Left hindlimb (tissue), 1 donor: ENCODE measurements at regions not wholly inside any gene's neighbourhood (a gene's known extent, or its start where the extent isn't known, plus 50 kb on each side); places are given as distances from the start of the nearest gene placed in this dataset.
"Not testable (repeated sequence)": the region's sequence is repeated elsewhere in the genome, so short reads cannot be mapped to it uniquely, and the experiment has no call there.

Experiments
- DNase-seq: peaks from one replicate; pipeline ENCODE4 v3.0.0-alpha.2; 2018

DNA sequence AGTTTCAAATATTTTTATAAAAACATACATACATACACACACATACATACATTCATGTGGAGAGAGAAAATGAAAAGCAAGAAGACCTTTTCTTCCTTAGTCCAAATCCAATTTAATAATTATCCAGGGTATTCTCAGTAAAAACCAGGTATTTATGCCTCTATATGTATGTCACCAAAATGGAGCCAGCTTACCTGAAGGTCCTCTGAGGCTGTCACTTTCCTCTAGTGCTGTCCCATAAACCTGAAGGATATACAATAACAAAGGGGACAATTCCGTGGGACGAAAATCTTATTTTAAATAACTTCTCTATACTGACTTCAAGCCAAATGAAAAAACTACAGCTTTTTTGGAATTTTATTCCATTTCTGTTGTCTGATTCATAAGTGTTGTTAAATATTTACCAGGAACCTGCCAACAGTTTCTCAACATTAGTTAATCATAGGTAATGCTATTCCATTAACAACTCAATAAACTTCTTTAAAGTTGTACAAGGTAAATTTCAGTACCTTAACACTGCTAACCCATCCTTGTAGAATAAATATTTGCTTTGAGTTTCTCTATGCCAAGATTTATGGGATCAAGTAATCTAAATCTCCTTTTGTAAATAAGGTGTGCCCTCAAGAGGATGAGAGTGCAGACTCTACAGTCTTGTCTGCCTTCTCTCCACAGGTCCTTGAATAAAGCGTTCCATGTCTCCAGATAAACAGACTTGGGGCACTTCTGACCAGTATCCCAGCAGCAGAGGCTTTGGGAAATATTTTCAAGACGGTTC is 260.3 kb downstream of the AHR start:
- no peak for DNase-seq

DNA sequence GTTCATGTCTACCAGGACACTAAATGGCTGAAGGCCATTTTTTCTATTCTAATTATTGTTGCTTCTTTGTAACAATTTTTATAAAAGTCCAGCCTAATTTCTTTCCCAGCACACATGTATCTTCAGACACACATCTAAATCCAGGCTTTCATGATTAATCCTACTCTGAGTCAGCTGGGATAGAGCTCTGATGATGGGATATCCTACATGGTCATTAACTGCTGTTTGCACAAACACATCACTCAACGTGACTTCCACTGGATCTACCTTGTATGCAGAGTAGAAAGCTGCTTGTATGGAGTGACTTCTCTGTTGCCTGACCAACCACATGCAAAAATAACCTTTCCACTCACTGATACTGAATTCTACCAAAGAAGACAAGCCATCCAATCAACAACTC is 260.9 kb downstream of the AHR start:
- no peak for DNase-seq

DNA sequence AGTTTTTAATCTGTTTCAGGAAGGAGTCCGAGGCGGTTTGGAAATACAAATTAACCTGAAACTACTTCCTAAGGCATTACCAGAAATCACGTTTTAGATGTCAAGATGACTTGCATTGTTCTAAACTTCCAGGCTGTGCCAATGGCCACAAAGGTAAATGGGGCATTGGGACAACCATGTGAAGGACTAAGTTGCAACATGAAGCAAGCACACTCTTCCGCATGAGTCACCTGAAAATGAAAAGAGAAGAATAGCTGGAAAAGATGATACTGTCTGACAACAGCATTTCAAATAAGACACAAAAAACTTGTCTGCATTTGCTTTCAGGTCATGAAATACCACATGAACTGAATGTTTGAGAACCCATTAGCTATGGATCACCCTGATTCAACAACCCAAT is 262.1 kb downstream of the AHR start:
- no peak for DNase-seq

GRCh38 chr7:17560966-17561365 is 262.5 kb downstream of the AHR start:
- DNase-seq: no peak

DNA sequence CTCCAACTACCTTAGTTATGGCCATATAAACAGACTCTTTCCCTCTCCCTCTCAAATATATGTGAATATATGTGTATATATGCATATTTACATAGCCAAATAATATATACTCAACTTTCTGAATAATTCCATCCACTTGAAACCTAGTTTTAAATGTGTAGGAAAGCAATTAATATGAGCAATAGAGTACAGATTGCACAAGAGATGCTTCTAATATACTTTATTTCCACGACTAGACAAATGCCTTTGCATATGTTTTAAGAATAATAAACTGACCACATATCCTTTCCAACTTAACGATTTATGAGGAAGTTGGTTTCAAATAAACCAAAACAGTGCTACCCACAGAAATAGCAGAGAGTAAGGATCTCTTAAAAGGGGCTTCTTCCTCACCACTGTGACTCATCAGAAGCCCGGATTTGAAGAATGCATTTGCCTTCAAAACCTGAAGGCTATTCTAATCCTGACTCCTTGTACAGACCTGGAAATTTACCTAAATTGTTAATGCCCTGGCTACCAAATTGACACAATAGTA is 266.3 kb downstream of the AHR start:
- DNase-seq: no peak

DNA sequence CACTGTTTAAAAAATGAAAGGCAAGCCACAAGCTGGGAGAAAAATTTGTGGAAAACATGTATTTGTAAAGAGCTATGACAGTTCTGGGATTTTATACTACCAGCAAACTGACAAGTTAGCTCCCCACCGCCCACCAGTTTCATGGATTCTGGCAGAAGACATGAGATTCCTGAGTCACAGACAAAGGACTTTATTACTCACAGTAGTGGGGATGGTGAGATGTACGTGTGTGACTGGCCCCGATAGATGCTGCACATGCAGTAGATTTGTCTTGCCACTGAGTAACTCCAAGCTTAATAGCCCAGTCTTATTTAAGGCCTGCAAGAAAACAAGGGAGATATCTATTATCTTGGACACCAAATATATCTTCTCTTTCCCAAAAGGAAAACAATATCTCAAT is 281.7 kb downstream of the AHR start:
- DNase-seq: no peak

DNA sequence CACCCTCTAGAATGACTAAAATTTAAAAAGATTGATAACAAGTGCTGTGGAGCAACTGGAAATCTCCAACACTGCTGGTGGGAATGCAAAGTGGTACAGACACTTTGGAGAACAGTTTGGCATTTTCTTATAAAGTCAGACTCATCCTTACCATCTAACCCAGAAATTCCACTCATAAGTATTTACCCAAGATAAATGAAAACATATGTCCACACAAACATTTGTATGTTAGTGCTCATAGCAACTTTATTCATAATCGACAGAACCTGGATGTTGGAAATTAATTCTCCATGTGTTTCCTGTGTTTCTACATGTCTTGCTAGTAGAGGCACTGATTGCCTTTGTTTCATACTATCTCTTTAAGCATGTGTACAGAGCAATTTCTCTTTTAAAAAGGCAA is 282.4 kb downstream of the AHR start:
- no peak for DNase-seq

GRCh38 chr7:17581301-17581700 is 282.8 kb downstream of the AHR start:
- no peak for DNase-seq

DNA sequence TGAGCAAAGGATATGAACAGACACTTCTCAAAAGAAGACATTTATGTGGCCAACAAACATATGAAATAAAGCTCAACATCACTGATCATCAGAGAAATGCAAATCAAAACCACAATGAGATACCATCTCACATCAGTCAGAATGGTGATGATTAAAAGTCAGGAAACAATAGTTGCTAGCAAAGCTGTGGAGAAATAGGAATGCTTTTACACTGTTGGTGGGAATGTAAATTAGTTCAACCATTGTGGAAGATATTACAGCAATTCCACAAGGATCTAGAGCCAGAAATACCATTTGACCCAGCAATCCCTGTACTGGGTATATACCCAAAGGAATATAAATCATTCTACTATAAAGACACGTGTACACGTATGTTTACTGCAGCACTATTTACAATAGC is 284.2 kb downstream of the AHR start:
- not testable (repeated sequence) for DNase-seq

DNA sequence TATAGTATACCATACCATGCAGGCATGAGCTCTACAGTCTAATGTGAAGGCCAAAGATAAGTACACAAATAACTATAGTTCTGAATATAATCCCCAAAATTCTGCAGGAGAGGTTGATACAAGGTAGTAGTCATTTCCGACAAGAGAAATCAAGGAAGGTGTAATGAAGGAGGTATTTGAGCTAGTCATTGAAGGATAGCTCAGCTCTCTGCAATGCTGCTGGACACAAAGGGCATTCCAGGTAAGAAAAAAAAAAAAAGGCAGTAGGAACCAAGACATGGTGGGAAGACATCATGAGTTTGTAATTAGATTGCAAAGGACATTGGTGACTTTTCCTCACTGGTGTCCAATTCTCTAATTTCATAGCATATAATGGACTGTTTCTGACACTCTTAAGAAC is 285.3 kb downstream of the AHR start:
- DNase-seq: no peak

DNA sequence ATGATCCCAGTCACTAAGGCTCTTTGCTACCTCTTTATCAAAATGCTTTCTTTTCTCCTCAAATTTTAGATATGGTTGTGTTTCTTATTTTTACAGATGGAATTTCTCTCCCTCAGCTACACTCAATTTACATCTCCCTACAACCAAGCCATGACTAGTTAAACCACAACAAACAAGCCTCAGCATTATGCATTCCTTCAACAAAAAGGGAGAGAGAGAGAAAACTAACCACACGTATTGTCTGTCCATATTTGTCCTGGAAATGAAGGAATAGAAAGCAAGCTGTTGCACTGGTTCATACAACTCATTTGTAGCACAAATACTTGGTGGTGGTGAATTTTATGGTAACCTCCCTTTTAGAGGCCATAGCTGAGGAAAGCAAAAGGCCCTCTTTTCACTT is 286.4 kb downstream of the AHR start:
- DNase-seq: no peak

DNA sequence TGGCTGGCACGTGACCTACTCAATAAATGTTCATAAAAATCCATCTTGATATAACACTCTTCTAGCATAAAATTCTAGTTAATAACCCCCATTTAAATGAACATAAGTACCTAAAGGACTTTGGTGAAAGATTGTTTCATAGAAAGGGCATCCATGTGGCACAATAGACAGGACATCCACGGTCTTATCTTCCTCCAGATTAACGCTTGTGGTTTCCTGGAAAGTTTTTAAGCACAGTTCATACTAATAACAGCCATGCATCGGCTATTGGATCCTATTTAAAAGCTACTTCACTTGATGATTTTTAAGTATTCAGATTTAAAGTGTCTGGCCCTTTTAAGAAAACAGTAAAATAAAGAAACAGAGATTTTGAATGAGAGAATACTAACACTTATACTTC is 288.3 kb downstream of the AHR start:
- DNase-seq: no peak

- DNase-seq: no peak
Measured at GRCh38 chr7:17588730-17589129, 290.3 kb downstream of the AHR start.

DNA sequence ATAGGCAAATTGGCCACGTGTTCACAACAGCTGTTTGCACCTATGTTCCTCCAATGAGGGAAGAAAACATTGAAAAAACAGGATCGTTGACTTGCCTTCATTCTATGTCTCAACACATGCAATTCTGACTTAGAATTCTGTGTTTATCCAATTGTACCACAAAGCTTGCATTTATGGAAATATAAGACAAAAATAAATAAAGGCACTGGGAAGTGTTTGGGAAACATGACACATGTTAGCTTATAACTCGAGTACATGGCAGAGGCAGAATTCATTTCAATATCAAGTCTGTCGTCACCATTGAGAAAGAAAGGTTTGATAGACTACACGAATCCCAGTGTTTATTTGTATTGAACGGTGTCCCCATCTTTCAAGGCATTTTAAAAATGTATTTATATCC is 291.2 kb downstream of the AHR start:
- no peak for DNase-seq

GRCh38 chr7:17590221-17590620 is 291.8 kb downstream of the AHR start:
- DNase-seq: no peak

GRCh38 chr7:17593819-17594419 is 295.5 kb downstream of the AHR start:
- DNase-seq: no peak

DNA sequence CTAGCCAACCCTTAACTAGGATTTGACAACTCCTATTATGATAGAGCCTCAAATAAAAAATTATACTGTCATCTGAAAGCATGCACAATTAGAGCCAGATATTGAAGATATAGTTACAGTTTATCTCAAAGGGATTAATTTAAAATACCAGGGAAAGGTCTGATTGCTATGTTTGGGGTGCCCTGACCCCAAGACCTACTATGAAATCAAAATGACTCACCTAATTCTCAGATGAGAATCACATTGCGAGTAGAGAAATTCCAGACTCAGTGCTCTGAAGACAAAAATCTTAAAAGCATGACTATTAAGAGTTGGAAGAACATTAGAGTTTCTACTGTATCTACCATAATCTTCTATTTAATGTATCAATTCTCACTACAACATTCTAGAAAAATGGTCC is 297.1 kb downstream of the AHR start:
- no peak for DNase-seq

DNA sequence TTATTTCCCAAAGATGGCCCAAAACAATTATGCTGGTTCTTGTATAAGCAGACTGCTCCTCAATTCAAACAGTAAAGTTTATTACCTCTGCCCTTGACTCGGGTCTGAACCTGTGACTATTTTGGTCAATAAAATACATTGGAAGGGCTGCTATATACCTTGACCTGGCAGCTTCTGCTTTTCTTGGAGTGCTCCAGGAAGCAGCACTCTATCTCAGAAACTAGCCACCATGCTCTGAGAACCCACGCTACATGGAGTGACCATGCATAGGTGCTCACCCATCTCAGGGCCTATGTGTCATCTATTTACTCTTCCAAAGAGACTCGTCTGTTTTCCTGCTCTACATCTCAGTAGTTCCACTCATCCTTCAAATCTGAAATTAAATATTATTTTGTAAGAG is 299.9 kb downstream of the AHR start:
- DNase-seq: no peak

- no peak for DNase-seq
Measured at GRCh38 chr7:17598846-17599245, 300.4 kb downstream of the AHR start.

- DNase-seq: no peak
Measured at GRCh38 chr7:17599733-17600339, 301.4 kb downstream of the AHR start.

DNA sequence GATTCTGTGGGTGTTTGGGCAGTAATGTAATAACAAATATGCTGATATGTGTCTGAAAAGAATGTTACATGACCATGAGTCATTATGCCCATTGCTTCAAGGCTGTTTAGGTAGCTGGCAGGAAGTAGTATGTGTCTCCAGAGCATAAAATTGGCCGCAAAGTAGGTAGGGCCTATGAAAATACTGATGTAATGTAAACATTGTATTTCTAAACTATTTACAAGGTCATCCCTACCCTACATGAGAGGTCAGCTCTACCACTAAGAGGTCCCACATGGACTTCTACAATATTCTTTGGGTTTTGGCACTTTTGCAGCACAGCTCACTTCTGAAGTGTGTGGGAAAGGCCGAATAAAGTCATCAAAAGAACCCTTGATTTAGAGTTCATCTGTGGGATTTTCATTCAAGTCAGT is 301.9 kb downstream of the AHR start:
- DNase-seq: no peak

DNA sequence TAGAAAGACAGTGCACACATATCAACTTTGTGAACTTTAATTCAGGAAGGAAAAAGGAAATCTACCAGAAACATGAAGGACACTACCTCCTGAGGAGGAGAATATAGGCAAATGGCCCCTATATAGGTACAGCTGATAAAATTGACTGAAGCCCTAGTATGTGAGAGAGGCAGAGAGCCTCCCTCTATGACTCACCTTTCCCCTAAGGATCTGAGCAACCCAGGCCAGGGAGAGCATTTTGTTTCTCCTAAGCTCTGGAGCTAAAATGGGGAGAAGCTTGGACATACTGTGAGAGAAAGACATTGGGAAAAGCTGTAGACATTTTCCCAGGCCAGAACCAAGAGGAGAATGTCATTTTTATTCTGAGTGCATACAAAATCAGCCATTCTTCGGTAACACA is 303.5 kb downstream of the AHR start:
- no peak for DNase-seq

DNA sequence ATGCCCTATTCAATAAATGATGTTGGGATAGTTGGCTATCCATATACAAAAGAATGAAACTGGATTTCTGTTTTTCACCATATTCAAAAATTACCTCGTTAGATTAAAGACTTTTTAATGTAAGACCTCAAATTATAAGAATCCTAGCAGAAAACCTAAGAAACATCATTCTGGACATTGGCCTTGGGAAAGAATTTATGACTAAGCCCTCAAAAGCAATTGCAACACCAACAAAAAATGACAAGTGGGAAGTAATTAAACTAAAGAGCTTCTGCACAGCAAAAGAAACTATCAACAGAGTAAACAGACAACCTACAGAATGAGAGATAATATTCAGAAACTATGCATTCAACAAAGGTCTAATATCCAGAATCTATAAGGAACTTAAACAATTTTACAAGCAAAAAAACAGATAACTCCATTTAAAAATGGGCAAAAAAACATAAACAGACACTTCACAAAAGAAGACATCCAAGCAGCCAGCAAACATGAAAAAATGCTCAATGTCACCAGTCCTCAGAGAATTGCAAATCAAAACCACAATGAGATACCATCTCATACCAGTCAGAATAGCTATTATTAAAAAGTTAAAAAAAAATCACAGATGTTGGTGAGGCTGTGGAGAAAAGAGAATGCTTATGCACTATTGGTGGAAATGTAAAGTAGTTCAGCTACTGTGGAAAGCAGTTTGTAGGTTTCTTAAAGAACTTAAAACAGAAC is 309.8 kb downstream of the AHR start:
- no peak for DNase-seq

- no peak for DNase-seq
Measured at GRCh38 chr7:17611611-17612010, 313.2 kb downstream of the AHR start.
